ENCODE measurements at regions not wholly inside any gene's neighbourhood (a gene's known extent, or its start where the extent isn't known, plus 50 kb on each side); places are given as distances from the start of the nearest gene placed in this dataset.

DNA sequence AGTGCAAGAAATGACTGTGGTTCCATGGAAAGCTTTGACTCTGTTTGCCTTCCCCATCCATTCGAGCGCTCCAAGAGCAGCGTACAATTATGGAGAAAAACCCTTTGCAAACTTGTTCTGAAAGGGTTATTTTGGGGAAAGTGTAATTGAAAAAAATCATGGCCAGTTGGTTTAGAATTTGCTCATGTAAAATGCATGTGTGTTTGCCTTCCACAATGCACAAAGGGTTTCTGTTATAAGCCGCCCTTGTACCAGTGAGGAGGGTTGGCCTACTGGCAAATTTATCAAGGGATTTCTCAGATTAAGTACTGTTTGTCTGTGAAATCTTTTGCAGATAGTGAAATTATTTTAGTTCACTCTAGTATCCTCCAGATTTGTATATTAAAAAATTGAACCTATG lies 62.7 kb upstream of the PELI2 start:
- no peak for DNase-seq
- TF ChIP-seq EZH2 (IDR thresholded peaks at IDR 0.05; ENCODE audit: borderline replicate concordance, low read depth, low read length, severe bottlenecking): no peak
- TF ChIP-seq, protein P1, sequence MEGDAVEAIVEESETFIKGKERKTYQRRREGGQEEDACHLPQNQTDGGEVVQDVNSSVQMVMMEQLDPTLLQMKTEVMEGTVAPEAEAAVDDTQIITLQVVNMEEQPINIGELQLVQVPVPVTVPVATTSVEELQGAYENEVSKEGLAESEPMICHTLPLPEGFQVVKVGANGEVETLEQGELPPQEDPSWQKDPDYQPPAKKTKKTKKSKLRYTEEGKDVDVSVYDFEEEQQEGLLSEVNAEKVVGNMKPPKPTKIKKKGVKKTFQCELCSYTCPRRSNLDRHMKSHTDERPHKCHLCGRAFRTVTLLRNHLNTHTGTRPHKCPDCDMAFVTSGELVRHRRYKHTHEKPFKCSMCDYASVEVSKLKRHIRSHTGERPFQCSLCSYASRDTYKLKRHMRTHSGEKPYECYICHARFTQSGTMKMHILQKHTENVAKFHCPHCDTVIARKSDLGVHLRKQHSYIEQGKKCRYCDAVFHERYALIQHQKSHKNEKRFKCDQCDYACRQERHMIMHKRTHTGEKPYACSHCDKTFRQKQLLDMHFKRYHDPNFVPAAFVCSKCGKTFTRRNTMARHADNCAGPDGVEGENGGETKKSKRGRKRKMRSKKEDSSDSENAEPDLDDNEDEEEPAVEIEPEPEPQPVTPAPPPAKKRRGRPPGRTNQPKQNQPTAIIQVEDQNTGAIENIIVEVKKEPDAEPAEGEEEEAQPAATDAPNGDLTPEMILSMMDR (IDR thresholded peaks at IDR 0.05; ENCODE audit: borderline replicate concordance, extremely low read depth, low read length, poor library complexity, severe bottlenecking): no peak
- no peaks in the 10 kb centered on the region for H3K27me3 ChIP-seq (ENCODE audit: insufficient read depth, low read length, poor library complexity)

DNA sequence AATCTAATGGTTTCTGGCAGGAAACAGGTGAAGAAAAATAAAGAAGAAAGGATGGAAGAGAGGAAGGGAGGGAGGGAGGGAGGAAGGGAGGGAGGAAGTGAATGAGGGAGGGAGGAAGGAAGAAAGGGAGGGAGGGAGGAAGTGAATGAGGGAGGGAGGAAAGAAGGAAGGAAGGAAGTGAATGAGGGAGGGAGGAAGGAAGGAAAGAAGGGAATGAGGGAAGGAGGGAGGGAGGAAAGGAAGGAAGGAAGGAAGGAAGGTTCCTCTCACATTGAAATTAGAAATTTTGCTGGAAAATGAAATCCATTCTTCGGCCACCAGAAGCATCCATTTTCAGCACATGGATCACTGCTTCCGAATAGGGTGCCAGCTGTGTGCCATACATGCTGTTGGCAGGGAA lies 62.2 kb upstream of the PELI2 start:
- H3K27ac ChIP-seq (ENCODE audit: low read length): no peak overlapping the region
- H3K4me2 ChIP-seq (ENCODE audit: insufficient read depth, low read length): no peak overlapping the region
- no peaks in the 10 kb centered on the region for H4K20me1 ChIP-seq (ENCODE audit: insufficient read depth, low read length)
- no peaks in the 10 kb centered on the region for H3K27me3 ChIP-seq (ENCODE audit: insufficient read depth, low read length, poor library complexity)
- no peaks in the 10 kb centered on the region for H3K36me3 ChIP-seq (ENCODE audit: insufficient read depth, low read length)
- H3K9me3 ChIP-seq (ENCODE audit: insufficient read depth, low read length, severe bottlenecking): no peaks in the 10 kb centered on the region
- H2AFZ ChIP-seq (ENCODE audit: low read depth, low read length): no peak overlapping the region
- no peaks in the 10 kb centered on the region for H3K79me2 ChIP-seq (ENCODE audit: insufficient read depth, low read length)
- H3K4me3 ChIP-seq (ENCODE audit: low read depth in 1 of 2, low read length in 2 of 2): no peak overlapping the region
- ATAC-seq (ENCODE audit: insufficient read depth, low read depth) (no peak), DNase-seq (no peak)
- H3K9ac ChIP-seq (ENCODE audit: low read depth, low read length): no peak overlapping the region
- TF ChIP-seq, protein P1 (IDR thresholded peaks at IDR 0.05; ENCODE audit: borderline replicate concordance, extremely low read depth, low read length, poor library complexity, severe bottlenecking): no peak
- TF ChIP-seq EZH2 (IDR thresholded peaks at IDR 0.05; ENCODE audit: borderline replicate concordance, low read depth, low read length, severe bottlenecking): no peak
- H3K4me1 ChIP-seq (ENCODE audit: insufficient read depth, low read length): no peaks in the 10 kb centered on the region

More for the DNA sequence above, 62.7 kb upstream of the PELI2 start:
- Histone ChIP-seq H2AFZ (ENCODE audit: low read depth, low read length) (no peak overlapping the region), H3K36me3 (ENCODE audit: insufficient read depth, low read length) (no peaks in the 10 kb centered on the region), H3K4me3 (ENCODE audit: low read depth in 1 of 2, low read length in 2 of 2) (no peak overlapping the region), H3K79me2 (ENCODE audit: insufficient read depth, low read length) (no peaks in the 10 kb centered on the region), H3K4me1 (ENCODE audit: insufficient read depth, low read length) (no peaks in the 10 kb centered on the region), H3K9ac (ENCODE audit: low read depth, low read length) (no peak overlapping the region), H3K27ac (ENCODE audit: low read length) (no peak overlapping the region), H3K4me2 (ENCODE audit: insufficient read depth, low read length) (no peak overlapping the region), H3K9me3 (ENCODE audit: insufficient read depth, low read length, severe bottlenecking) (no peaks in the 10 kb centered on the region), H4K20me1 (ENCODE audit: insufficient read depth, low read length) (no peaks in the 10 kb centered on the region)
- no peak for ATAC-seq (ENCODE audit: insufficient read depth, low read depth)

DNA sequence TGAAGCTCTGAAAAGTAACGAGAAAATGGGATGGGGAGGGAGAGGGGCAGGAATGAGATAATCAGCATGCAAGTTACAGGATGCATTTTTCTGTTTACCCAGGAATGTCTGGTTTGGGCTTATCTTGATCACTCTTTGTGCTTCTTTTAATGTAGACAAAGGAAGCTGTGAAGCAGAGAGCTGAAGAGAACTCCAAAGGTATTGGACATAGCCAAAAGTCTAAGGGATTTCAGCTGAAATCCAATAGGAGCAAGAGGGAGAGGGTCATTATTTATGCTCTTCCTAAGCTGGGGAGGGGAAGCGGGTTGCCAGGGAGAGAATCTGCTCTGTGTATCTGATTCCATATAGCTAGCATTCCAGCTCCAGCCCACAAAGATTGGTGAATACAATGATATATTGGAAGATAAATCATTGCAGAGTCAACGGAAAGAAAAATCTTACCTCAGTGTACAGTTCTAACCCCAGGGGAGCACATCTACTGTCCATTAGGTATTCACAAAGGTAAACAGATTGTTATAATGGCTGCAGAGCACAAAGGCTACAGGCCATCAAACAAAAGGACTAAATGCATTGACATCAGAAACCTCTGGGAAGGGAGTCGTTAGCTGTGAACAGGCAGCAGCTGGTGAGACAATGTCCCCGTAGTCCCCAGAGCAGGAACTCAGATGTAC lies 61.0 kb upstream of the PELI2 start:
- no peak for ATAC-seq (ENCODE audit: insufficient read depth, low read depth)
- Histone ChIP-seq H4K20me1 (ENCODE audit: insufficient read depth, low read length) (no peaks in the 10 kb centered on the region), H3K79me2 (ENCODE audit: insufficient read depth, low read length) (no peaks in the 10 kb centered on the region), H2AFZ (ENCODE audit: low read depth, low read length) (no peak overlapping the region), H3K36me3 (ENCODE audit: insufficient read depth, low read length) (no peaks in the 10 kb centered on the region), H3K27me3 (ENCODE audit: insufficient read depth, low read length, poor library complexity) (no peaks in the 10 kb centered on the region), H3K4me2 (ENCODE audit: insufficient read depth, low read length) (no peak overlapping the region), H3K4me3 (ENCODE audit: low read depth in 1 of 2, low read length in 2 of 2) (no peak overlapping the region), H3K9me3 (ENCODE audit: insufficient read depth, low read length, severe bottlenecking) (no peaks in the 10 kb centered on the region), H3K9ac (ENCODE audit: low read depth, low read length) (no peak overlapping the region), H3K4me1 (ENCODE audit: insufficient read depth, low read length) (no peaks in the 10 kb centered on the region), H3K27ac (ENCODE audit: low read length) (no peak overlapping the region)
- no peak for TF ChIP-seq EZH2 (IDR thresholded peaks at IDR 0.05; ENCODE audit: borderline replicate concordance, low read depth, low read length, severe bottlenecking)
- TF ChIP-seq, protein P1 (IDR thresholded peaks at IDR 0.05; ENCODE audit: borderline replicate concordance, extremely low read depth, low read length, poor library complexity, severe bottlenecking): no peak
- DNase-seq: no peak

Measured in DND-41 (cell line).